GM21367 (cell line): ENCODE measurements at regions not wholly inside any gene's neighbourhood (a gene's known extent, or its start where the extent isn't known, plus 50 kb on each side); places are given as distances from the start of the nearest gene placed in this dataset.
"Not testable (repeated sequence)": the region's sequence is repeated elsewhere in the genome, so short reads cannot be mapped to it uniquely, and the experiment has no call there.

Source experiments
- ATAC-seq: cut with Tn5 transposase; IDR thresholded peaks from one replicate; pipeline ENCODE4 v1.9.1; 2021; ENCODE audit not compliant: unreplicated experiment

GRCh38 chr4:180280726-180281297 lies 1962.4 kb upstream of the TENM3 start:
- no peak for ATAC-seq

DNA sequence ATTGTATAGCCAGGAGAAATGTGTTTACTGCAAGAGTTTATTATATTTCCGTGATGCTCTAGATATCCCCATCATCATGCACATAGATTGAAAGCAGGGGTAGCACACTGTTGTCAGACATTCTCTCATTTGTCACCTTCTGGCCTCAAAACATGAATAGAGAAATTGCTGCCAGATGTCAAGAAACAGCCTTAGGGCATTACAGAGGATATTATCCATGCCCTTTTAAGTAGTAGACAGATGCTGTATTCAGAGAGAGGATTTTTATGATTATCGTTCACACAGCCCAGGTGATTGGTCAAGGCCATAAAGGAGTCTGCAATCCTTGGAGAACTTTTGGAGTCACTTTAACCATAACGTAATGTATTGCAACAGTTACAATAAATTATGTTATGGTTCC lies 1961.5 kb upstream of the TENM3 start:
- ATAC-seq, result no peak

GRCh38 chr4:180284267-180284666 lies 1958.9 kb upstream of the TENM3 start:
- no peak for ATAC-seq

- ATAC-seq, result no peak
These were observed 1957.4 kb upstream of the TENM3 start for GRCh38 chr4:180285796-180286195.

DNA sequence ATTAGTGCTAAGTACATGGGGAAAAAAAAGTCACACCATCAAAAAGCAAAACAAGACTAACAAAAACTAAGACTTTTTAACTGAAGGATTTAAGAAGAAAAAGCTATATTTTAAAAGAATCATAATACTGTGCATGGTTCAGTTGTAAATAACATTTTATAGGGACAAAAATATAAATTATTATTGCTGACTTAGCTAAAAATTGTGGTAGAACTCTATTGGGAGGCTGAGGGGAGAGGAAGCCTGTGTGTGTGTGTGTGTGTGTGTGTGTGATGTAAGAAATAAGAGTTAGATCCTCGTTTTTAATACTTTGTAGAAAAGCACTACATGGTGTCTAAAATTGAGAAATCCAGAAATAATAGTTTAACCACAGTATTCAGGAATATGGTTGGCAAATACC lies 1950.9 kb upstream of the TENM3 start:
- ATAC-seq, result no peak

DNA sequence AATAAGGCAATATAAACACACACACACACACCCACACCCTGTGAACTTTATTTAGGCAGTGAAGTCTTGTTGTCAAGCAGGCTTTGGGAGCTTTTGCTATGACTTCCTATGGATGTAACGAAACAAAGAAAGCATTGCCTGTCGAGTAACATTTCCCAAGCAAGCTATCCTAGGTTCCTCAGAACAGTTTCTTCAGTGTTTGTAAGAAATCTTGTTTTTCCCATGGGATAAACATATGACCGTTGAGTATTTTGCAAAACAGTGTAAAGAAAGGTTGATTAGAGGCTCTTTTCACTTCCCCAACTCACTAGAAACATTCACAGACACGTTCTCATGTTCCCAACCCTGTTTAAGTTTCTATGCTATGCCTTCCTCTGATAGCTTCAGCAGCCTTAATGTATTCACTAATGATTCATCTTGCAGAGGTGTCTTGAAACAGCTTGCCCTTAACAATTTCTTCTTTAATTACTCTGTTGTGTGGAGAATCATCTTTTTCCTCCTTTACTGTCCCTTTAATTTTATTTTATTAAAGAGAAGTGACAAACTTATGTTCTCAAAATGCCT lies 1947.1 kb upstream of the TENM3 start:
- no peak for ATAC-seq

GRCh38 chr4:180304321-180304720 lies 1938.9 kb upstream of the TENM3 start:
- no peak for ATAC-seq

DNA sequence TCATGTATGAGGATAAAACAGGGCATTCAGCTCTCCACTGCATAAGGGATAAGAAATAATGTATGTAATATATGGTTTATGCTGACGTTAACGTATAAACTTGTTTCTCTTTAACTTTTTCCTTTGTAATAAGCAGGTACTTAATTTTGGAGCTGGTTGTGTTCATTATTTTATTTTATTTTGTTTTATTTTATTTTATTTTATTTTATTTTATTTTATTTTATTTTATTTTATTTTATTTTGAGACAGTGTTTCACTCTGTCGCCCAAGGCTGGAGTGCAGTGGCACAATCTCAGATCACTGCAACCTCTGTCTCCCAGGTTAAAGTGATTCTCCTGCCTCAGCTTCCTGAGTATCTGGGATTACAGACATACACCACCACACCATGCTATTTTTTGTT lies 1932.6 kb upstream of the TENM3 start:
- no peak for ATAC-seq

DNA sequence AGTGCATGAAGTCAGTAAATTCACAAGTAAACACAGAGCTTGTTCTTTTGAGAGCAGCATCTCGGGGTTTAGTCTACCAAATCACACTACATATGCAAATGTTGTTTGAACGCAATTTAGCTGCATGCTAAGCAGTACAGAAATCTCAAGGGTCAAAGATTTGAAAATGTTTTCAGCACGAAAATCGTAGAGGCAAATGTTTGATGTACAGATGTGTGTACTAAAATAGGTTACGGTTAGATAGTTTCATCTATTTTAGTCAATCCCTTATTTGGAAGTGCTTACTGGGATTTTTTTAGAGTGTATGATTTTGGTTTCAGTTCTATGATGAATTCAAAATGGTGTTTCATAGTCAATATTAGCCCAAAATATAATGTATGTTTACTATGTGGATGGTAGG lies 1928.2 kb upstream of the TENM3 start:
- ATAC-seq, result peak; percentile 57

GRCh38 chr4:180330521-180330920 lies 1912.7 kb upstream of the TENM3 start:
- ATAC-seq, result no peak

- no peak for ATAC-seq
These were observed 1910.0 kb upstream of the TENM3 start for GRCh38 chr4:180333162-180333561.

DNA sequence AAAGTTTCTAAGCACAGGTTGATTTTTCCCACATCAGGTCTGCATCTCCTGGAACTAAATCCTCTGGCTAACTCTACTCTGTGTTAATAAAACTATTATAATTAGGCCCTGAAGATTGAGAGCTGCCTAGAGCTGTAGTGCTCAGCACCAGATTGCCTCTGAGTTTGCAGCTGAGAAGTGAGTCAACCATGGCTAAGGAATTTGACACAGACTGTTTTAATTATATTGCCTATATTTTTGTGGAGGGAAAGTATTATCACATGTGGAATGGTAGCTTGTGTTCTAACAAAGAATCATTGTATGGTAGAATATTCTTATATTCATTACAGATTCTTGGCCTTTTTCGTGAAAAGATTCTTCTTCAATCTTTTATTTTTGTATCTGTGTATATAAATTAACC lies 1907.6 kb upstream of the TENM3 start:
- ATAC-seq, result no peak

DNA sequence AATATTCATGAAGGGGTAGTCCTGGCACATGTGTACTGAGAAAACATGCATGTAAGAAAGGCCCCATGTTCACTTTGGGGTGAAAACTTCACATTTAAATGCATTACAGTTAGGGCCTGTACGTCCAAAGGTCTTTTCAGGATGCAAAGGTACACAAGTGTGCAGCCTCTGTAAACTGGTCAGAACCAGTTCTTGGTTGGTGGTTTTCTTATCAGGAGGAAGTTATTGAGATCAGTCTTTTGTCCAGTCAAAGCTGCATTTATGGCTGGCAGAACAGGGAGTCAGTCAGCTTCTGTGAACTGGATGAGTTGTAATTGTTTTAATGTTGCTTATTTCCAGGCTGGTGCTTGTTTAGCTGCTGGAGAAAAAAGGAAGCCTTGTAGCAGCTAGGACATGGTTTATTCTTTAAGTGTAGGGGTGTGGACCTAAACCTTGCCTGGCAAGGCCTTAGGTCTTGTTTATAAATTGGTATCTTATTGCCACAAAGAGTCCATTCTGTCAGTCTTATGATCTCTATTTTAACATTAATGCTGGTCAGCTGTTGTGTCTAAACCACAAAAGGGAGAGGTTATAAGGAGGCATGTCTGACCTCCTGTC lies 1906.6 kb upstream of the TENM3 start:
- ATAC-seq, result no peak

- no peak for ATAC-seq
These were observed 1901.3 kb upstream of the TENM3 start for GRCh38 chr4:180341926-180342325.

DNA sequence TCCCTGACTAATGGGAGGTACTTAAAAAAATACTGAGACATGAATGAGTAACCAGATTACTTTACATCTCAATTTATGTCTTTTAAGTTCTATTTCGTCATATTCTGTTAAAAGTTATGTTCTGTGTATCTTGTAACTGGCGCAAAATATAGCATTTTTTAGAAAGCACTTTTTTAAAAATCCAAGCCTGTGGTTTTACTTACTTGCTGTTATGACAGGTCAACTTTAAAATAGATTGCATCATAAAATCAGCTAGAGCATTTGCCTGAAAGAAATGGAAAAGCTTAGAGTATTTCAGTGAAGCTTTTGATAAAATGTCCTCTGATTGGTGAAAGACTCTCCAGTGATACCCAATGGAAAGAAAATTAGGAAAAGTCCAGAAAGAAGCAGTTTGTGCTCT lies 1892.3 kb upstream of the TENM3 start:
- ATAC-seq, result no peak

DNA sequence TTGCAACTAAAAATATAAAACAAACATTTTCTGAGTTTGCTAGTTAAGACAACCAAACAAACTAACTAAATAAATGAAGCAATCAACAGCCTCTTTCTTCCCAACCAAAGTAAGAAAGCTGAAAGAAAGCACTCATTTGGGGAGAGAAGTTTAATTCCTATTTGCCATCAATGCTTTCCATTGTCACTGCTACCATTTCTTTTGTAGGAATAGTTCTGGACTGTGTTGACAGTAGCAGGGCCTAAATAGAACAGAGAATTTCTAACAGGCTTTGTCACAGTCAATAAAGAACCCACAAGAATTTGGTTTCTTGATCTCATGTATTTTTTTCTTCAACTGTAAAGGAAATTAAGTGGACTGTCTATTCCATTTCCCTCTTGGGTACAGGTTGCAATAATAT lies 1886.4 kb upstream of the TENM3 start:
- ATAC-seq, result no peak

- ATAC-seq, result not testable (repeated sequence)
These were observed 1883.1 kb upstream of the TENM3 start for GRCh38 chr4:180360113-180360512.

DNA sequence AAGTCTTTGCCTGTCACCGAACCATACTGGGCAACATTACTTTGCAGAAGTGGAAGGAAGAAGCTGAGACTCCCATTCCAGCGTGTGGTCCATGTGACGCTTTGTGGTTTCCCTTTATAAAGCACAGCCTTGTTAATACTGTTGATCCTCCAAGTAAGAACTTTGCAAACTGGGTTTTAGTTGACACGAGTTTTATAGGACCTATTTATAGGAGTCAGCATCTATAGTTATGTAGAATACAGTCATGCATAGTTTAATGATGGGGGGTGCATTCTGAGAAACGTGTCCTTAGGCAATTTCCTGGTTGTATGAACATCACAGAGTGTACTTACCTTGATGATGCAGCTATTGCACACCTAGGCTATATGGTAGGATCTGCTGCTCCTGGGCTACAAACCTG lies 1879.4 kb upstream of the TENM3 start:
- no peak for ATAC-seq

GRCh38 chr4:180372691-180373090 lies 1870.5 kb upstream of the TENM3 start:
- ATAC-seq, result no peak

DNA sequence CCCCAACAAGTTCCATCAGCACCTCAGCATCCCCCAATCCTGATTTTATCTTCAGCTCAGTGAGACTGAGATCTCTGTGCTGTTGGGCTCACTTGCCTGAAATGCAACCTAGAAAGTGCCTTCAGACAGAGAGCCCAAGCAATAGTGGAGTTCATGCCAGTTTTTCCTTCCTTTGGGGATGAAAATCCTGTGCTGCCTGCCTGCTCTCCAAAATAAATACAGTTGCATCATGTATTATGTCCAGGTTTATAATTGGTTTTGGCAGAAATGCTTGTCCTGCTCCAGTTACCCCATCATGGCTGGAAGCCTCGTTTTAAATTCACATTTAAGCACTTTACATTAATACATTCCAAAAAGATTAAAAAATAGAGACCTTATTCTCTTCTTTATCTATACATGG lies 1865.5 kb upstream of the TENM3 start:
- ATAC-seq, result no peak

GRCh38 chr4:180380733-180381132 lies 1862.5 kb upstream of the TENM3 start:
- no peak for ATAC-seq

DNA sequence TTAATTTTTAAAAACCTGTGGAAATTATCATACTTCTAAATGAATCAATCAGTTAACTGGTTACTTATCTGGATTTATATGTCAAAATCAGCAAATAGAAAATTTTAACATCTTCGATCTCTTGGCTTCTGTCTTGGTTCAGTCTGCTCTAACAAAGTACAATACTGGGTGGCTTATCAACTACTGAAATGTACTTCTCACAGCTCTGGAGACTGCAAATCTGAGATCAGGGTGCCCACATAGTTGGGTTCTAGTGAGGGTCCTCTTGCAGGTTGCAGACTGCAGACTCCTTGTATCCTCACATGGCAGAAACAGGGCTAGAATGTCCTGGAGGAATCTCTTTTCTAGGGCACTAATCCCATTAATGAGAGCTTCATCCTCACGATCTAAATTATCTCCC lies 1851.6 kb upstream of the TENM3 start:
- no peak for ATAC-seq

DNA sequence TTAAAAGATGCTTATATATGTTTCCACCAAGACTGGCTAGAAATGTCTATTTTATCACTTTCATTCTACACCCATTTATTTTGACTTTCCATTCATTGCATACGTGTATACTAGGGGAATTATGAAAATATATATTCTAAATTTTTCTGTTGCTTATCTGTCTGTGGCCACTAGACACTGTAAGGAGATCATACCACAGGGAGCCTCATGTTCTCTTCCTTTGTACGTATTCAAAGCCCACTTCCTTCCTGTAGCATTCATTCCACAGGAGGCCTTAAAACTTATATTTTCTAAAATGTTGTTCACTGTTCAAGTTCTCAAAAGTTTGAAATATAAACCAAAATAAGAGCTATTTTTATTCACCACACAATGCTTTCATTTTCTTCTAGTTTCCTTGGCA lies 1848.9 kb upstream of the TENM3 start:
- ATAC-seq, result no peak
